VCaP (cell line): ENCODE measurements at regions not wholly inside any gene's neighbourhood (a gene's known extent, or its start where the extent isn't known, plus 50 kb on each side); places are given as distances from the start of the nearest gene placed in this dataset.

Experiments used
- H3K27ac ChIP-seq: fragments of 450-650 bp; 2 replicates; pipeline ENCODE4 v1.5.1; 2017
- CTCF ChIP-seq: fragments of 450-650 bp; conservative IDR thresholded peaks from 2 replicates; pipeline ENCODE4 v1.5.1; 2017; ENCODE audit warnings: mild to moderate bottlenecking, moderate library complexity

- TF ChIP-seq CTCF = no peak
- H3K27ac ChIP-seq = no peak overlapping the region
Observed at GRCh38 chr5:98031926-98032325, 741.5 kb upstream of the RGMB start.

- no peak overlapping the region for H3K27ac ChIP-seq
- no peak for TF ChIP-seq CTCF
Observed at GRCh38 chr5:98041661-98042060, 731.8 kb upstream of the RGMB start.

- TF ChIP-seq CTCF = no peak
Observed at GRCh38 chr5:98042521-98042920, 730.9 kb upstream of the RGMB start.

GRCh38 chr5:98042961-98043360, 730.5 kb upstream of the RGMB start:
- TF ChIP-seq CTCF = no peak
- H3K27ac ChIP-seq = no peak overlapping the region

More at GRCh38 chr5:98042521-98042920, 730.9 kb upstream of the RGMB start:
- H3K27ac ChIP-seq = no peak overlapping the region

GRCh38 chr5:98050583-98050982, 722.9 kb upstream of the RGMB start:
- no peak for TF ChIP-seq CTCF
- H3K27ac ChIP-seq = no peak overlapping the region

- no peak overlapping the region for H3K27ac ChIP-seq
- no peak for TF ChIP-seq CTCF
Observed at GRCh38 chr5:98053170-98053569, 720.3 kb upstream of the RGMB start.

- no peak overlapping the region for H3K27ac ChIP-seq
- TF ChIP-seq CTCF = no peak
Observed at GRCh38 chr5:98060148-98060547, 713.3 kb upstream of the RGMB start.
